Endothelial cell of umbilical vein (primary cell): ENCODE measurements at regions not wholly inside any gene's neighbourhood (a gene's known extent, or its start where the extent isn't known, plus 50 kb on each side); places are given as distances from the start of the nearest gene placed in this dataset.

Experiments used
- BruUV-seq: library from RNA; stranded (reverse); fragments of 400-500 nt; replicated peaks from 2 replicates; lab custom pipeline; 2021; lab: Mats Ljungman, UMichigan
- CTCF ChIA-PET: fragments of 300-600, 350-600 bp; sonication (Branson Sonifier 250); formaldehyde crosslinking; loops from one replicate; lab custom pipeline; 2021; ENCODE audit warnings: antibody characterized with exemption, inconsistent platforms; lab: Charles Lee
- POLR2A ChIA-PET: fragments of 300-600, 350-600 bp; sonication (Branson Sonifier 250); formaldehyde crosslinking; loops from one replicate; lab custom pipeline; 2021; ENCODE audit warnings: antibody characterized with exemption, inconsistent platforms; lab: Charles Lee
- DNase-seq: peaks from one replicate; pipeline ENCODE4 v3.0.0-alpha.2; 2011; ENCODE audit warnings: low read depth, low spot score
- FAIRE-seq: peaks from 2 replicates; lab custom pipeline; 2011; peaks lifted over from hg19 to GRCh38; lab: Jason Lieb, UNC
- H2AFZ ChIP-seq: 2 replicates; pipeline ENCODE4 v1.6.0; 2012; ENCODE audit warnings: low read depth, low read length, control low read depth, inconsistent platforms
- H3K27ac ChIP-seq: 2 replicates; pipeline ENCODE4 v1.5.1; 2011; ENCODE audit warnings: low read depth, mild to moderate bottlenecking, control low read depth, low read length, moderate library complexity; ENCODE audit not compliant: insufficient read depth
- H3K27me3 ChIP-seq, 2 experiments: 2 replicates each; pipeline versions ENCODE4 v1.6.0 to v1.6.1; 2011; ENCODE audit warnings: low read length in 2 of 2, mixed read lengths in 1 of 2; ENCODE audit not compliant: control insufficient read depth in 2 of 2, insufficient read depth in 2 of 2
- H3K36me3 ChIP-seq, 2 experiments: 2 replicates in 1 of 2; 3 replicates in 1 of 2; pipeline ENCODE4 v1.5.1; 2011; ENCODE audit warnings: low read length in 2 of 2, mild to moderate bottlenecking in 1 of 2, moderate library complexity in 1 of 2; ENCODE audit not compliant: control insufficient read depth in 2 of 2, insufficient read depth in 2 of 2; ENCODE audit errors: extremely low read depth in 1 of 2
- H3K4me1 ChIP-seq: 3 replicates; pipeline ENCODE4 v1.5.1; 2011; ENCODE audit warnings: mild to moderate bottlenecking, low read length; ENCODE audit not compliant: control insufficient read depth, insufficient read depth; ENCODE audit errors: extremely low read depth
- H3K4me2 ChIP-seq: 2 replicates; pipeline ENCODE4 v1.6.1; 2011; ENCODE audit warnings: low read length, control low read depth, mixed read lengths; ENCODE audit not compliant: insufficient read depth
- H3K4me3 ChIP-seq, 3 experiments: fragments of 200-600 bp in 1 of 3; sonication (generic), shearing (Covaris generic) in 1 of 3; replicated peaks in 1 of 3; 2 replicates each; pipeline ENCODE4 v1.5.1; 2011 to 2016; ENCODE audit warnings: control low read depth in 3 of 3, low read length in 3 of 3, mild to moderate bottlenecking in 2 of 3, inconsistent platforms in 1 of 3, low read depth in 1 of 3, moderate library complexity in 1 of 3; ENCODE audit not compliant: insufficient read depth in 1 of 3
- H3K79me2 ChIP-seq: 2 replicates; pipeline ENCODE4 v1.6.0; 2012; ENCODE audit warnings: low read length, inconsistent platforms; ENCODE audit not compliant: control insufficient read depth, insufficient read depth
- H3K9ac ChIP-seq: replicated peaks from 2 replicates; pipeline ENCODE3; 2011; ENCODE audit warnings: low read length, control low read depth; ENCODE audit not compliant: insufficient read depth; ENCODE audit errors: extremely low read depth
- H3K9me1 ChIP-seq: replicated peaks from 3 replicates; pipeline ENCODE4 v1.6.0; 2011; ENCODE audit warnings: mild to moderate bottlenecking, low read length; ENCODE audit not compliant: control insufficient read depth, insufficient read depth; ENCODE audit errors: extremely low read depth
- H3K9me3 ChIP-seq: replicated peaks from 2 replicates; pipeline ENCODE4 v1.5.1; 2012; ENCODE audit warnings: low read length, inconsistent platforms; ENCODE audit not compliant: control insufficient read depth, insufficient read depth
- H4K20me1 ChIP-seq: replicated peaks from 2 replicates; pipeline ENCODE3; 2011; ENCODE audit warnings: mild to moderate bottlenecking, low read length; ENCODE audit not compliant: control insufficient read depth, insufficient read depth; ENCODE audit errors: extremely low read depth
- EZH2 ChIP-seq: IDR thresholded peaks from 2 replicates; pipeline ENCODE4 v1.6.1; 2012; ENCODE audit warnings: borderline replicate concordance, low read depth, mild to moderate bottlenecking, moderate library complexity, low read length, inconsistent platforms; ENCODE audit not compliant: severe bottlenecking
- FOS ChIP-seq: IDR thresholded peaks from 2 replicates; pipeline ENCODE4 v1.6.1; 2011; ENCODE audit warnings: mild to moderate bottlenecking, low read length, moderate library complexity, borderline replicate concordance; ENCODE audit not compliant: insufficient read depth
- GATA2 ChIP-seq: IDR thresholded peaks from 2 replicates; pipeline ENCODE4 v1.7.0; 2011; ENCODE audit warnings: low read depth, mild to moderate bottlenecking, moderate library complexity, mixed read lengths, low read length; ENCODE audit not compliant: insufficient read length, insufficient read depth
- JUN ChIP-seq: IDR thresholded peaks from 2 replicates; pipeline ENCODE4 v1.6.1; 2011; ENCODE audit warnings: borderline replicate concordance, low read depth; ENCODE audit not compliant: insufficient read length, insufficient read depth
- MAX ChIP-seq: IDR thresholded peaks from 2 replicates; pipeline ENCODE4 v1.6.1; 2011; ENCODE audit not compliant: insufficient read depth, insufficient read length
- MYC ChIP-seq: IDR thresholded peaks from one replicate; pipeline ENCODE4 v1.6.1; 2011; ENCODE audit warnings: mild to moderate bottlenecking, low read depth, low read length
- POLR2A ChIP-seq: IDR thresholded peaks from 2 replicates; pipeline ENCODE4 v1.6.1; 2012; ENCODE audit warnings: low read depth, mild to moderate bottlenecking, control low read depth, low read length
- POLR2AphosphoS5 ChIP-seq: IDR thresholded peaks from 2 replicates; pipeline ENCODE4 v1.6.1; 2012; ENCODE audit warnings: low read depth, mild to moderate bottlenecking, control low read depth, low read length, moderate library complexity; ENCODE audit not compliant: insufficient read depth
- dilution Hi-C: fragments of 300-500 bp; cut with MboI; formaldehyde crosslinking; loops from one replicate; pipeline ENCODE4 v1.15.0; 2019; ENCODE audit warnings: low sequenced_read_pairs; ENCODE audit not compliant: extremely low pct_ligation_motif_present
- intact Hi-C: fragments of 100-400 bp; cut with micrococcal nuclease; formaldehyde crosslinking; loops from one replicate; pipeline ENCODE4 v1.10.0; 2022
- TF ChIP-seq, protein P1 (sequence below), 2 donors: IDR thresholded peaks; 1 replicate in 1 of 2; 2 replicates in 1 of 2; pipeline ENCODE4 v1.5.1; 2011; ENCODE audit warnings: low read length in 2 of 2, mild to moderate bottlenecking in 2 of 2, moderate library complexity in 2 of 2, control low read depth in 1 of 2, inconsistent platforms in 1 of 2, low read depth in 1 of 2; ENCODE audit not compliant: insufficient read depth in 1 of 2; ENCODE audit errors: extremely low read depth in 1 of 2

DNA sequence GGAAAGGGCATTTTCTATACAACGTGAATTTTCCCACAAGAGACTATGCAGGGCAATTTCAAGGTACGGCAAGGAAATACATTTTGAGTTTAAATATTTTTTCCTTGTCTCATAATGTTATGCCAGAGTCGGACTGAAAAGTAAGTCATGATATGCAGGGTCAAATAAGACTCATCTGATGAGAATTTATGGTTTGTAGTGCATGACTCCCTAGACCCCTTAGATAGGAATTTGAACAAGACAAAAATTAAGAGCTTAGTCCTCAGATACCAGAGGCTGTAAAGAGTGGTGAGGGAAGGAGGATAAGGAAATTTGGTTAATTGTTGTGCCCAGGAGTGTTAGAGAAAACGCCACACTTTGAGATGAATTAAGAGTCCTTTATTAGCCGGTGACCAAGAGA lies 616.6 kb downstream of the XPNPEP1 start:
- Histone ChIP-seq H3K4me3 (no peak overlapping the region), H2AFZ (no peak overlapping the region), H3K9me3 (no peaks in the 10 kb centered on the region), H3K4me2 (no peak overlapping the region), H3K4me1 (no peaks in the 10 kb centered on the region), H3K36me3 (no peaks in the 10 kb centered on the region), H3K9me1 (no peaks in the 10 kb centered on the region), H3K27ac (no peak overlapping the region), H3K9ac (no peak overlapping the region), H4K20me1 (no peaks in the 10 kb centered on the region), H3K27me3 (no peaks in the 10 kb centered on the region), H3K79me2 (no peaks in the 10 kb centered on the region)
- no peak for DNase-seq
- intact Hi-C loops (no loop called here), dilution Hi-C loops (no loop called here)
- ChIA-PET POLR2A (no interaction called here), CTCF (no interaction called here)
- BruUV-seq: no TSS peak
- no peak for FAIRE-seq
- TF ChIP-seq FOS (no peak), POLR2A (no peak), MYC (no peak), POLR2AphosphoS5 (no peak), MAX (no peak), JUN (no peak), EZH2 (no peak), GATA2 (no peak)
- TF ChIP-seq, protein P1, sequence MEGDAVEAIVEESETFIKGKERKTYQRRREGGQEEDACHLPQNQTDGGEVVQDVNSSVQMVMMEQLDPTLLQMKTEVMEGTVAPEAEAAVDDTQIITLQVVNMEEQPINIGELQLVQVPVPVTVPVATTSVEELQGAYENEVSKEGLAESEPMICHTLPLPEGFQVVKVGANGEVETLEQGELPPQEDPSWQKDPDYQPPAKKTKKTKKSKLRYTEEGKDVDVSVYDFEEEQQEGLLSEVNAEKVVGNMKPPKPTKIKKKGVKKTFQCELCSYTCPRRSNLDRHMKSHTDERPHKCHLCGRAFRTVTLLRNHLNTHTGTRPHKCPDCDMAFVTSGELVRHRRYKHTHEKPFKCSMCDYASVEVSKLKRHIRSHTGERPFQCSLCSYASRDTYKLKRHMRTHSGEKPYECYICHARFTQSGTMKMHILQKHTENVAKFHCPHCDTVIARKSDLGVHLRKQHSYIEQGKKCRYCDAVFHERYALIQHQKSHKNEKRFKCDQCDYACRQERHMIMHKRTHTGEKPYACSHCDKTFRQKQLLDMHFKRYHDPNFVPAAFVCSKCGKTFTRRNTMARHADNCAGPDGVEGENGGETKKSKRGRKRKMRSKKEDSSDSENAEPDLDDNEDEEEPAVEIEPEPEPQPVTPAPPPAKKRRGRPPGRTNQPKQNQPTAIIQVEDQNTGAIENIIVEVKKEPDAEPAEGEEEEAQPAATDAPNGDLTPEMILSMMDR (IDR thresholded peaks at IDR 0.05; ENCODE audit: extremely low read depth in 1 of 2, insufficient read depth in 1 of 2, low read depth in 1 of 2, low read length in 2 of 2): no peak
